Stomach (tissue), 8 donors: ENCODE measurements at regions not wholly inside any gene's neighbourhood (a gene's known extent, or its start where the extent isn't known, plus 50 kb on each side); places are given as distances from the start of the nearest gene placed in this dataset.

ENCODE experiments used
- DNase-seq, 2 donors: peaks; one replicate each; pipeline versions ENCODE4 v3.0.0 to v3.0.0-alpha.2; 2013 to 2019
- H3K27ac ChIP-seq, 5 donors: fragments of 200-600 bp in 4 of 5; sonication (generic) in 4 of 5; one replicate each; pipeline ENCODE4 v1.5.1; 2013 to 2019; ENCODE audit warnings: mild to moderate bottlenecking in 1 of 5, moderate library complexity in 1 of 5
- H3K27me3 ChIP-seq, 3 donors: fragments of 200-600 bp; sonication (generic); one replicate each; pipeline ENCODE4 v1.5.1; 2017 to 2019; ENCODE audit warnings: mixed run types in 1 of 3
- H3K36me3 ChIP-seq, 4 donors: fragments of 200-600 bp; sonication (generic); 1 replicate in 3 of 4; 2 replicates in 1 of 4; pipeline ENCODE4 v1.5.1; 2016 to 2019
- H3K4me1 ChIP-seq, 4 donors: fragments of 200-600 bp; sonication (generic); one replicate each; pipeline ENCODE4 v1.5.1; 2016 to 2019
- H3K4me3 ChIP-seq, 4 donors: fragments of 200-600 bp; sonication (generic) in 3 of 4; one replicate each; pipeline ENCODE4 v1.5.1; 2016 to 2019; ENCODE audit warnings: mild to moderate bottlenecking in 1 of 4
- H3K9me3 ChIP-seq, 4 donors: fragments of 200-600 bp; sonication (generic); one replicate each; pipeline ENCODE4 v1.5.1; 2016 to 2019
- EP300 ChIP-seq: sonication (generic); formaldehyde crosslinking; IDR thresholded peaks from one replicate; pipeline ENCODE4 v1.6.1; 2017; ENCODE audit warnings: antibody characterized with exemption
- POLR2A ChIP-seq, 4 donors: fragments of 450-650 bp; IDR thresholded peaks; one replicate each; pipeline ENCODE4 v1.6.1; 2016; ENCODE audit warnings: antibody characterized with exemption in 4 of 4, control low read depth in 2 of 4, mild to moderate bottlenecking in 1 of 4, moderate library complexity in 1 of 4
- POLR2AphosphoS5 ChIP-seq, 3 donors: sonication (generic); formaldehyde crosslinking; IDR thresholded peaks; one replicate each; pipeline ENCODE4 v1.6.1; 2016; ENCODE audit warnings: antibody characterized with exemption in 3 of 3
- WGBS, 5 donors: extraction: QIAGEN DNeasy Blood & Tissue Kit in 3 of 5; methylation state at CpG; one replicate each; pipeline versions ENCODE4 v1.1.5 to v1.1.7; 2013 to 2018; 5-methylcytosine and 5-hydroxymethylcytosine counted together
- intact Hi-C: fragments of 100-400 bp; cut with DNase I; formaldehyde crosslinking; loops from one replicate; pipeline ENCODE4 v1.15.1; 2023; ENCODE audit warnings: low total_unique reads
- TF ChIP-seq, protein P1 (sequence below), 7 experiments: fragments of 450-650 bp in 4 of 7; fragments of 200-600 bp in 3 of 7; sonication (generic) in 3 of 7; IDR thresholded peaks; one replicate each; pipeline ENCODE4 v1.5.1; 2016 to 2019; ENCODE audit warnings: antibody characterized with exemption in 7 of 7, control low read depth in 2 of 7, mild to moderate bottlenecking in 1 of 7
- donor health status: healthy with polysubstance abuse.
- donor health status: Bipolar disorder and iron deficiency.
- donor health status: healthy.

- WGBS, 5 donors, result 30 to 55% (median 43%) methylated on average over 7 to 11 of the region's 11 CpGs
- H3K9me3 ChIP-seq, result no peaks in the 10 kb centered on the region
- DNase-seq, result no peak
- H3K4me1 ChIP-seq, result peaks cover 0 to 6% (median 0%) of the 10 kb centered on the region in 4 donors
- H3K27ac ChIP-seq, result no peak overlapping the region
- peaks cover 0 to 10% (median 0%) of the 10 kb centered on the region in 3 donors for H3K27me3 ChIP-seq
- intact Hi-C loops, result no loop called here
- no peak overlapping the region for H3K4me3 ChIP-seq
- TF ChIP-seq, protein P1, sequence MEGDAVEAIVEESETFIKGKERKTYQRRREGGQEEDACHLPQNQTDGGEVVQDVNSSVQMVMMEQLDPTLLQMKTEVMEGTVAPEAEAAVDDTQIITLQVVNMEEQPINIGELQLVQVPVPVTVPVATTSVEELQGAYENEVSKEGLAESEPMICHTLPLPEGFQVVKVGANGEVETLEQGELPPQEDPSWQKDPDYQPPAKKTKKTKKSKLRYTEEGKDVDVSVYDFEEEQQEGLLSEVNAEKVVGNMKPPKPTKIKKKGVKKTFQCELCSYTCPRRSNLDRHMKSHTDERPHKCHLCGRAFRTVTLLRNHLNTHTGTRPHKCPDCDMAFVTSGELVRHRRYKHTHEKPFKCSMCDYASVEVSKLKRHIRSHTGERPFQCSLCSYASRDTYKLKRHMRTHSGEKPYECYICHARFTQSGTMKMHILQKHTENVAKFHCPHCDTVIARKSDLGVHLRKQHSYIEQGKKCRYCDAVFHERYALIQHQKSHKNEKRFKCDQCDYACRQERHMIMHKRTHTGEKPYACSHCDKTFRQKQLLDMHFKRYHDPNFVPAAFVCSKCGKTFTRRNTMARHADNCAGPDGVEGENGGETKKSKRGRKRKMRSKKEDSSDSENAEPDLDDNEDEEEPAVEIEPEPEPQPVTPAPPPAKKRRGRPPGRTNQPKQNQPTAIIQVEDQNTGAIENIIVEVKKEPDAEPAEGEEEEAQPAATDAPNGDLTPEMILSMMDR (IDR thresholded peaks at IDR 0.05), result no peak
- no peak for TF ChIP-seq EP300
- no peak for TF ChIP-seq POLR2A (IDR thresholded peaks at IDR 0.05)
- no peak for TF ChIP-seq POLR2AphosphoS5 (IDR thresholded peaks at IDR 0.05)
- no peaks in the 10 kb centered on the region for H3K36me3 ChIP-seq
These were observed 429.0 kb downstream of the TSHZ3 start for GRCh38 chr19:30920222-30920621.

GRCh38 chr19:30919737-30920136, 429.5 kb downstream of the TSHZ3 start:
- intact Hi-C loops, result no loop called here
- TF ChIP-seq EP300 (no peak), POLR2A (IDR thresholded peaks at IDR 0.05) (no peak), POLR2AphosphoS5 (IDR thresholded peaks at IDR 0.05) (no peak)
- TF ChIP-seq, protein P1 (IDR thresholded peaks at IDR 0.05), result no peak
- no peak for DNase-seq

GRCh38 chr19:30916238-30916637, 433.0 kb downstream of the TSHZ3 start:
- H3K27ac ChIP-seq, result no peak overlapping the region
- H3K27me3 ChIP-seq, result peaks cover 0 to 19% (median 0%) of the 10 kb centered on the region in 3 donors
- H3K36me3 ChIP-seq, result no peaks in the 10 kb centered on the region
- DNase-seq, result no peak
- no peaks in the 10 kb centered on the region for H3K4me1 ChIP-seq
- no peak for TF ChIP-seq POLR2AphosphoS5 (IDR thresholded peaks at IDR 0.05)
- TF ChIP-seq, protein P1 (IDR thresholded peaks at IDR 0.05), result no peak
- TF ChIP-seq POLR2A (IDR thresholded peaks at IDR 0.05), result no peak
- TF ChIP-seq EP300, result no peak
- WGBS, 5 donors, result 67 to 74% (median 71%) methylated on average over 9 of the region's 9 CpGs
- H3K4me3 ChIP-seq, result no peak overlapping the region
- no peaks in the 10 kb centered on the region for H3K9me3 ChIP-seq
- intact Hi-C loops, result no loop called here

More at GRCh38 chr19:30919737-30920136, 429.5 kb downstream of the TSHZ3 start:
- Histone ChIP-seq H3K4me3 (no peak overlapping the region), H3K4me1 (peaks cover 0 to 4% (median 0%) of the 10 kb centered on the region in 4 donors), H3K27ac (no peak overlapping the region), H3K9me3 (no peaks in the 10 kb centered on the region), H3K36me3 (no peaks in the 10 kb centered on the region), H3K27me3 (peaks cover 0 to 10% (median 0%) of the 10 kb centered on the region in 3 donors)
- 15 to 50% (median 33%) methylated on average over 1 of the region's 1 CpG for WGBS, 5 donors

DNA sequence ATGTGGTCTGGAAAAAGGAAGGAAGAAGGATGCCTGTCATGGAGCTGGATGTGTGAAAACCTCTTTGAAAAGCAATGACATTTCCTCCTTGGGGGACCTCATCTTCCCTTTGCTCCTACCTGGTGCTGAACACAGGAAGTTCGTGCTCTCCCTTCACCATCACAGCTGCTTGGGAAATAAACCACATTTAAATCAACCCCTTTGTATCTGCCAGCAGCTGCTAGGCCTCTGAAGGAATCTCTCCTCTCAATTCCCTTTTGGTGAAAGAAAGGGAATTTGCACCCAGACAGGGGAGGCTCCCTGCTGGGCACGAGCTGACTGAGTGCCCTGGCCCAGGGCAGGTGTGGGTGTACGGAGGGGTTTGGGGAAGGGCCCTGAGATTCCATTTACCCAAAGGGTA, 437.7 kb downstream of the TSHZ3 start:
- Histone ChIP-seq H3K9me3 (no peaks in the 10 kb centered on the region), H3K27me3 (peaks cover 0 to 9% (median 0%) of the 10 kb centered on the region in 3 donors), H3K27ac (no peak overlapping the region), H3K36me3 (no peaks in the 10 kb centered on the region), H3K4me3 (no peak overlapping the region), H3K4me1 (no peaks in the 10 kb centered on the region)
- 42 to 58% (median 50%) methylated on average over 3 of the region's 3 CpGs for WGBS, 5 donors
- no peak for DNase-seq
- intact Hi-C loops, result no loop called here
- TF ChIP-seq, protein P1 (IDR thresholded peaks at IDR 0.05), result no peak
- TF ChIP-seq POLR2A (IDR thresholded peaks at IDR 0.05) (no peak), POLR2AphosphoS5 (IDR thresholded peaks at IDR 0.05) (no peak), EP300 (no peak)
